ENCODE measurements at regions not wholly inside any gene's neighbourhood (a gene's known extent, or its start where the extent isn't known, plus 50 kb on each side); places are given as distances from the start of the nearest gene placed in this dataset.

GRCh38 chr15:20295238-20295811 is 246.3 kb downstream of the GOLGA6L6 start:
- TF ChIP-seq CTCF (IDR thresholded peaks at IDR 0.05) (no peak), NFYB (CRISPR knock-in tag; conservative IDR thresholded peaks at IDR 0.05; ENCODE audit: low read depth) (no peak), NR1H2 (CRISPR knock-in tag; IDR thresholded peaks at IDR 0.05) (no peak), ZBTB43 (CRISPR knock-in tag; IDR thresholded peaks at IDR 0.05) (no peak), RELA (CRISPR knock-in tag; IDR thresholded peaks at IDR 0.05; ENCODE audit: borderline replicate concordance) (no peak), ETV6 (CRISPR knock-in tag; IDR thresholded peaks at IDR 0.05) (no peak), ZNF121 (CRISPR knock-in tag; IDR thresholded peaks at IDR 0.05) (no peak), CBFB (CRISPR knock-in tag; IDR thresholded peaks at IDR 0.05; ENCODE audit: low read depth) (no peak), PREB (CRISPR knock-in tag; IDR thresholded peaks at IDR 0.05; ENCODE audit: borderline replicate concordance) (no peak), CREB1 (CRISPR knock-in tag; IDR thresholded peaks at IDR 0.05) (no peak), MAX (CRISPR knock-in tag; IDR thresholded peaks at IDR 0.05) (no peak)
- TF ChIP-seq, protein P1, sequence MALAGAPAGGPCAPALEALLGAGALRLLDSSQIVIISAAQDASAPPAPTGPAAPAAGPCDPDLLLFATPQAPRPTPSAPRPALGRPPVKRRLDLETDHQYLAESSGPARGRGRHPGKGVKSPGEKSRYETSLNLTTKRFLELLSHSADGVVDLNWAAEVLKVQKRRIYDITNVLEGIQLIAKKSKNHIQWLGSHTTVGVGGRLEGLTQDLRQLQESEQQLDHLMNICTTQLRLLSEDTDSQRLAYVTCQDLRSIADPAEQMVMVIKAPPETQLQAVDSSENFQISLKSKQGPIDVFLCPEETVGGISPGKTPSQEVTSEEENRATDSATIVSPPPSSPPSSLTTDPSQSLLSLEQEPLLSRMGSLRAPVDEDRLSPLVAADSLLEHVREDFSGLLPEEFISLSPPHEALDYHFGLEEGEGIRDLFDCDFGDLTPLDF (CRISPR knock-in tag; IDR thresholded peaks at IDR 0.05), result no peak
- TF ChIP-seq, protein P2, sequence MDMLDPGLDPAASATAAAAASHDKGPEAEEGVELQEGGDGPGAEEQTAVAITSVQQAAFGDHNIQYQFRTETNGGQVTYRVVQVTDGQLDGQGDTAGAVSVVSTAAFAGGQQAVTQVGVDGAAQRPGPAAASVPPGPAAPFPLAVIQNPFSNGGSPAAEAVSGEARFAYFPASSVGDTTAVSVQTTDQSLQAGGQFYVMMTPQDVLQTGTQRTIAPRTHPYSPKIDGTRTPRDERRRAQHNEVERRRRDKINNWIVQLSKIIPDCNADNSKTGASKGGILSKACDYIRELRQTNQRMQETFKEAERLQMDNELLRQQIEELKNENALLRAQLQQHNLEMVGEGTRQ (CRISPR knock-in tag; IDR thresholded peaks at IDR 0.05), result no peak
